ENCODE measurements at regions not wholly inside any gene's neighbourhood (a gene's known extent, or its start where the extent isn't known, plus 50 kb on each side); places are given as distances from the start of the nearest gene placed in this dataset.

DNA sequence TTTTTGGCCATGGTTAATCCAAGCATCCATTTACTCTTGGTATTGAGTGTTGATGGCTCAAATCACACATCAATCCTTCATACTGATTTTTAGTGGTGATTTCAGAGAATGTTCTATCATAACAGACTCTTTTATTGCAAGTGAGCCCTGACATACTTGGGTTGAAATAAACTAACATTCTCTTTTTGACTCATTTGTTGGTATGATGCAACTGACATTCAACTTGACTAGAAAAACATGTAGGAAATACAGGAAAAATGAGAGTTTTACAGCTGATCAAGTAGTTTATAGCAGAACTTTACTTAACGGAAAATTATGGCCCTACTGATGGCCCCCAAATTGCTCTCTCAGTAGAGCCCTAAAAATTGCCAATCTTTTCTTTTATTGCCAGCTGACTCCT, 173.9 kb upstream of the CD96 start:
- no peak overlapping the region for H3K9ac ChIP-seq (replicated peaks in 1 of 4; ENCODE audit: extremely low read depth in 1 of 4, low read depth in 3 of 4, low read length in 3 of 4)
- no peaks in the 10 kb centered on the region for H4K20me1 ChIP-seq (replicated peaks in 1 of 2; ENCODE audit: control insufficient read depth in 1 of 2, insufficient read depth in 2 of 2, low read length in 2 of 2)
- no peak overlapping the region for H4K5ac ChIP-seq (ENCODE audit: insufficient read length, low read depth, low read length)
- H3K56ac ChIP-seq (replicated peaks; ENCODE audit: insufficient read length, low read depth, low read length) = no peak overlapping the region
- no peak overlapping the region for H3K4ac ChIP-seq (replicated peaks; ENCODE audit: insufficient read length, low read depth, low read length)
- DNase-seq (ENCODE audit: low read depth in 1 of 2, low spot score in 2 of 2) = no peak
- no peak overlapping the region for H4K91ac ChIP-seq (replicated peaks; ENCODE audit: insufficient read length, low read length)
- H3K23ac ChIP-seq (ENCODE audit: insufficient read length) = no peak overlapping the region
- H2BK12ac ChIP-seq (ENCODE audit: low read depth, low read length) = no peak overlapping the region
- H2BK5ac ChIP-seq (ENCODE audit: low read depth, low read length) = no peak overlapping the region
- H3K4me1 ChIP-seq (replicated peaks in 1 of 4; ENCODE audit: control insufficient read depth in 3 of 4, insufficient read depth in 4 of 4, low read length in 3 of 4) = no peaks in the 10 kb centered on the region
- no peak for FAIRE-seq
- no peak overlapping the region for H2AK5ac ChIP-seq (ENCODE audit: low read depth, low read length)
- H2BK15ac ChIP-seq (ENCODE audit: low read length) = no peak overlapping the region
- no peak overlapping the region for H2AFZ ChIP-seq (ENCODE audit: low read length)
- CTCF ChIA-PET (ENCODE audit: partially characterized antibody) = no interaction called here
- no peak overlapping the region for H3K27ac ChIP-seq (ENCODE audit: low read depth, low read length)
- H4K8ac ChIP-seq (ENCODE audit: extremely low read depth, insufficient read depth, low read length) = no peak overlapping the region
- H2BK120ac ChIP-seq (replicated peaks; ENCODE audit: low read depth, low read length) = no peak overlapping the region
- POLR2A ChIA-PET (ENCODE audit: partially characterized antibody) = no interaction called here
- H3K14ac ChIP-seq (ENCODE audit: insufficient read length) = no peak overlapping the region
- H3K36me3 ChIP-seq (ENCODE audit: control insufficient read depth in 2 of 4, insufficient read depth in 4 of 4, low read length in 3 of 4) = no peaks in the 10 kb centered on the region
- H3K9me3 ChIP-seq (ENCODE audit: insufficient read depth in 2 of 2, low read depth in 1 of 2, low read length in 1 of 2) = peaks cover 0 to 15% of the 10 kb centered on the region in 2 experiments; a peak in 2 of 4 replicates
- no peaks in the 10 kb centered on the region for H3K23me2 ChIP-seq (ENCODE audit: low read depth, low read length)
- H3K4me2 ChIP-seq (ENCODE audit: insufficient read depth in 1 of 2, low read depth in 2 of 2, low read length in 2 of 2) = no peak overlapping the region
- H3K79me1 ChIP-seq (ENCODE audit: low read depth, low read length) = no peaks in the 10 kb centered on the region
- H3K4me3 ChIP-seq (ENCODE audit: extremely low read depth in 1 of 4, insufficient read depth in 2 of 4, low read depth in 3 of 4, low read length in 4 of 4) = no peak overlapping the region
- H3K27me3 ChIP-seq (replicated peaks in 1 of 4; ENCODE audit: control insufficient read depth in 3 of 4, extremely low read depth in 1 of 4, insufficient read depth in 3 of 4, low read length in 3 of 4) = no peaks in the 10 kb centered on the region
- H3K79me2 ChIP-seq (ENCODE audit: control insufficient read depth in 1 of 2, insufficient read depth in 2 of 2, low read length in 2 of 2) = no peaks in the 10 kb centered on the region
- no peak overlapping the region for H2BK20ac ChIP-seq (ENCODE audit: low read length)
- WGBS, 2 experiments (ENCODE audit: extremely low coverage in 1 of 2, insufficient coverage in 1 of 2, insufficient read length in 1 of 2, insufficient replicate concordance in 2 of 2, low coverage in 1 of 2, low lambda C conversion rate in 2 of 2, missing lambda C conversion rate in 1 of 2) = 100% methylated on average over 1 of the region's 1 CpG; no CpG with 5 or more reads in 1 of the 2 experiments
- H3K18ac ChIP-seq (ENCODE audit: extremely low read depth, low read length) = no peak overlapping the region
- TF ChIP-seq EP300 (IDR thresholded peaks at IDR 0.05; ENCODE audit: borderline replicate concordance in 1 of 2, low read depth in 2 of 2, low read length in 2 of 2) (no peak), HDAC2 (IDR thresholded peaks at IDR 0.05; ENCODE audit: borderline replicate concordance in 1 of 2, low read depth in 2 of 2, low read length in 2 of 2) (no peak), KDM4A (IDR thresholded peaks at IDR 0.05; ENCODE audit: low read depth, low read length, severe bottlenecking) (no peak), BRCA1 (IDR thresholded peaks at IDR 0.05; ENCODE audit: low read depth, low read length) (no peak), TCF12 (IDR thresholded peaks at IDR 0.05; ENCODE audit: low read depth, low read length) (no peak), BACH1 (IDR thresholded peaks at IDR 0.05; ENCODE audit: low read length) (no peak), CTBP2 (IDR thresholded peaks at IDR 0.05; ENCODE audit: borderline replicate concordance, insufficient read depth, insufficient read length, low read length) (no peak), EZH2 (IDR thresholded peaks at IDR 0.05; ENCODE audit: low read depth, low read length, severe bottlenecking) (no peak), JUN (IDR thresholded peaks at IDR 0.05; ENCODE audit: low read depth, low read length) (no peak)
- TF ChIP-seq, protein P1, sequence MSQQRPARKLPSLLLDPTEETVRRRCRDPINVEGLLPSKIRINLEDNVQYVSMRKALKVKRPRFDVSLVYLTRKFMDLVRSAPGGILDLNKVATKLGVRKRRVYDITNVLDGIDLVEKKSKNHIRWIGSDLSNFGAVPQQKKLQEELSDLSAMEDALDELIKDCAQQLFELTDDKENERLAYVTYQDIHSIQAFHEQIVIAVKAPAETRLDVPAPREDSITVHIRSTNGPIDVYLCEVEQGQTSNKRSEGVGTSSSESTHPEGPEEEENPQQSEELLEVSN (IDR thresholded peaks at IDR 0.05) = no peak
- TF ChIP-seq, protein P2, sequence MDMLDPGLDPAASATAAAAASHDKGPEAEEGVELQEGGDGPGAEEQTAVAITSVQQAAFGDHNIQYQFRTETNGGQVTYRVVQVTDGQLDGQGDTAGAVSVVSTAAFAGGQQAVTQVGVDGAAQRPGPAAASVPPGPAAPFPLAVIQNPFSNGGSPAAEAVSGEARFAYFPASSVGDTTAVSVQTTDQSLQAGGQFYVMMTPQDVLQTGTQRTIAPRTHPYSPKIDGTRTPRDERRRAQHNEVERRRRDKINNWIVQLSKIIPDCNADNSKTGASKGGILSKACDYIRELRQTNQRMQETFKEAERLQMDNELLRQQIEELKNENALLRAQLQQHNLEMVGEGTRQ (IDR thresholded peaks at IDR 0.05; ENCODE audit: low read length) = no peak

Data from H1 (cell line).